ENCODE measurements at regions not wholly inside any gene's neighbourhood (a gene's known extent, or its start where the extent isn't known, plus 50 kb on each side); places are given as distances from the start of the nearest gene placed in this dataset.

GRCh38 chr1:5578690-5579089 lies 413.5 kb downstream of the NPHP4 start:
- intact Hi-C loops (cut with DNase I; ENCODE audit: low total_unique reads) (no loop called here), in situ Hi-C loops (cut with MboI; ENCODE audit: low pct_ligation_motif_present in 1 of 4, low pct_unique_long_range_greater_than_20kb in 1 of 4, low sequenced_read_pairs in 3 of 4) (no loop called here)
- DNase-seq: no peak
- no peak for TF ChIP-seq POLR2AphosphoS5 (IDR thresholded peaks at IDR 0.05)
- TF ChIP-seq EP300 (IDR thresholded peaks at IDR 0.05; ENCODE audit: low read depth): no peak
- TF ChIP-seq POLR2A (IDR thresholded peaks at IDR 0.05): no peak
- no peak for TF ChIP-seq CTCF (IDR thresholded peaks at IDR 0.05)
- Histone ChIP-seq H3K9me3 (no peaks in the 10 kb centered on the region), H3K36me3 (no peaks in the 10 kb centered on the region), H3K4me3 (no peak overlapping the region), H3K27me3 (no peaks in the 10 kb centered on the region), H3K4me1 (no peaks in the 10 kb centered on the region), H3K27ac (no peak overlapping the region)
- 60 to 73% methylated on average over 1 to 8 of the region's 8 CpGs for WGBS, 2 donors (ENCODE audit: low coverage in 1 of 2)

GRCh38 chr1:5577255-5578040 lies 414.8 kb downstream of the NPHP4 start:
- DNase-seq: no peak
- 33 to 60% methylated on average over 2 to 6 of the region's 6 CpGs for WGBS, 2 donors (ENCODE audit: low coverage in 1 of 2)

GRCh38 chr1:5576673-5577065 lies 415.6 kb downstream of the NPHP4 start:
- Histone ChIP-seq H3K27me3 (no peaks in the 10 kb centered on the region), H3K4me1 (no peaks in the 10 kb centered on the region), H3K27ac (no peak overlapping the region), H3K36me3 (no peaks in the 10 kb centered on the region), H3K9me3 (no peaks in the 10 kb centered on the region), H3K4me3 (no peak overlapping the region)
- 77 to 80% methylated on average over 1 to 5 of the region's 5 CpGs for WGBS, 2 donors (ENCODE audit: low coverage in 1 of 2)
- DNase-seq: no peak
- in situ Hi-C loops (cut with MboI; ENCODE audit: low pct_ligation_motif_present in 1 of 4, low pct_unique_long_range_greater_than_20kb in 1 of 4, low sequenced_read_pairs in 3 of 4) (no loop called here), intact Hi-C loops (cut with DNase I; ENCODE audit: low total_unique reads) (no loop called here)
- TF ChIP-seq POLR2A (IDR thresholded peaks at IDR 0.05): no peak
- no peak for TF ChIP-seq CTCF (IDR thresholded peaks at IDR 0.05)
- no peak for TF ChIP-seq EP300 (IDR thresholded peaks at IDR 0.05; ENCODE audit: low read depth)
- no peak for TF ChIP-seq POLR2AphosphoS5 (IDR thresholded peaks at IDR 0.05)

More at GRCh38 chr1:5577255-5578040, 414.8 kb downstream of the NPHP4 start:
- H3K27ac ChIP-seq: no peak overlapping the region
- H3K36me3 ChIP-seq: no peaks in the 10 kb centered on the region
- no peak for TF ChIP-seq CTCF (IDR thresholded peaks at IDR 0.05)
- TF ChIP-seq POLR2A (IDR thresholded peaks at IDR 0.05): no peak
- TF ChIP-seq EP300 (IDR thresholded peaks at IDR 0.05; ENCODE audit: low read depth): no peak
- TF ChIP-seq POLR2AphosphoS5 (IDR thresholded peaks at IDR 0.05): no peak
- intact Hi-C loops (cut with DNase I; ENCODE audit: low total_unique reads): no loop called here
- H3K27me3 ChIP-seq: no peaks in the 10 kb centered on the region
- in situ Hi-C loops (cut with MboI; ENCODE audit: low pct_ligation_motif_present in 1 of 4, low pct_unique_long_range_greater_than_20kb in 1 of 4, low sequenced_read_pairs in 3 of 4): no loop called here
- H3K4me1 ChIP-seq: no peaks in the 10 kb centered on the region
- H3K4me3 ChIP-seq: no peak overlapping the region
- no peaks in the 10 kb centered on the region for H3K9me3 ChIP-seq

- no peaks in the 10 kb centered on the region for H3K27me3 ChIP-seq
- no peak overlapping the region for H3K27ac ChIP-seq
- H3K9me3 ChIP-seq: no peaks in the 10 kb centered on the region
- intact Hi-C loops (cut with DNase I; ENCODE audit: low total_unique reads): no loop called here
- in situ Hi-C loops (cut with MboI; ENCODE audit: low pct_ligation_motif_present in 1 of 4, low pct_unique_long_range_greater_than_20kb in 1 of 4, low sequenced_read_pairs in 3 of 4): no loop called here
- H3K4me1 ChIP-seq: no peaks in the 10 kb centered on the region
- TF ChIP-seq EP300 (IDR thresholded peaks at IDR 0.05; ENCODE audit: low read depth) (no peak), POLR2A (IDR thresholded peaks at IDR 0.05) (no peak), CTCF (IDR thresholded peaks at IDR 0.05) (no peak), POLR2AphosphoS5 (IDR thresholded peaks at IDR 0.05) (no peak)
- DNase-seq: no peak
- WGBS, 2 donors (ENCODE audit: low coverage in 1 of 2): 60 to 63% methylated on average over 3 to 9 of the region's 9 CpGs
- H3K36me3 ChIP-seq: no peaks in the 10 kb centered on the region
- no peak overlapping the region for H3K4me3 ChIP-seq
Observed at GRCh38 chr1:5576011-5576672, 416.1 kb downstream of the NPHP4 start.
